Activated T-cell treated with anti-CD3 and anti-CD28 coated beads for 24 hours (primary cell): ENCODE measurements at regions not wholly inside any gene's neighbourhood (a gene's known extent, or its start where the extent isn't known, plus 50 kb on each side); places are given as distances from the start of the nearest gene placed in this dataset.

Experiments used
- DNase-seq: peaks from one replicate; pipeline ENCODE4 v3.0.0-alpha.2; 2020; ENCODE audit warnings: low read depth

GRCh38 chr5:54678737-54679136 lies 161.2 kb downstream of the SNX18 start:
- no peak for DNase-seq

DNA sequence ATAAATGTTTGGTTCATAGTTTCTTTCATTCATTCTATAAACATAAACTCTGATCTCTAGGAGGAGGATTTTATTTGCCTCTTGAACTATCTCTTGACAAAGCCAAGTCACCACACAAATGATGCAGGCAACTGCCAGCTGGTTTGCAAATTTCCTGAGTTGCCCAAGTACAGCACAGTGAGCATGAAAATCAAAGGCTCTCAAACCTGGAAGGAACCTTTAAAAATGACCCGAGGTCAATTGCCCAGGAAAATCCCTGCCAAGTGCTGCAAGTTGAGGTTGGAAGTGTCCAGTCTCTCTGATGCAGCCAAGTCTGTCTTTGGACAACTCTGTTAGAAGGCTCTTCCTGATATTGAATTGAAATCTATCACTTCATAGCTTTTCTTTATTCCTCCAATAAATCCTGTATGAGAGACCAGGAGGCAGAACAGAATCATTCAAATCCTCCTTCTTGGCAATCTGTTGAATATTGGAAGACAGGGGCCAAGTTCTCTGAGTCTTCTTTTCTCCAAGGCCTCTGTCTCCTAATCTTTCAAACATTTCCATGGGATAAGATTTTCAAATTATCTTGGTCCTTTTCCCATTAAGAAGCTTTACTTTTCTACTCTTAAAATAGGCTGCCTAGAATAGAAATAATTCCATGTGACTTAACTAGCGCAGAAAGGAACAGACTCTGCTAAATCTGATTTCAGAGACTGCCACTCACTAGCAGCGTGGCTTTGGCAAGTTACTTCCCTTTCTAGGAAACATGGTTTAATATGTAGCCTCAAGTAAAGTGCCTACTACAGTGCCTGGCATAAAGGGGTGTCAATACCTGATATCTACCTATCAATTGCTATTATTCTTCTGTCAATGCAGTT lies 159.2 kb downstream of the SNX18 start:
- DNase-seq, result no peak

DNA sequence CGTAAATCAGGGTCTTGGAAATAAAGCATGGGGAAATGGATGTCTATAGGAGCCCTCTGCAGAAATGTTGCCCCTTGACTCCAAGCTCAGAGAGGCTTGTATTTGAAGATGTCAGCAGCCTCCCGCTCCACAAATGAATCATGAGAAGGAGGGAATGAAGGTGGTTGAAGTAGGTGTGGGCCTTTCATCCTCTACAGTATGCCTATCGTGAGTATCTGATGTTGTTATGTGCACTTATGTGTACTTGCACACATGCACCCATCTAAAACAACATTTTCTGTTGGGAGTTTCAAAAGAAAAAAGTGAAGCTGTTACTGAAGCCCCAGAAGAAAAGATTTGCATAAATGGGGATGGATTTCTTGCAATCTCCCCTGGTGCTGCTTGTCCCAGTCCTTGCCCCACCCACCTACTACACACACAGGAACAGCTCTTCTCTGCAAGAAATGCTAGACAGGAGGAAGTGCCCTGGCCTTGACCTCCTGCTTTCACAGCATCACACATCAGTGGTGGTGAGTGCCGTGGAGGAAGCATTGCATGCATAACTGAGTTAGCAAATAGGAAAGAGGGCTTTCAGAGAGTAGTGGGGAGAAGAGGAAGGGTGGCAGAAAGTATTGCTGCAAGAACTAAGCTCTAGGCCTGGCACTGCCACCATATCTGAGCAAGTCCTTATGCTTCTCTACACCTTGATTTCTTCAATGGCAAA lies 156.1 kb downstream of the SNX18 start:
- peak; percentile 20 for DNase-seq

- DNase-seq, result no peak
Measured at GRCh38 chr5:54672871-54673270, 155.3 kb downstream of the SNX18 start.

DNA sequence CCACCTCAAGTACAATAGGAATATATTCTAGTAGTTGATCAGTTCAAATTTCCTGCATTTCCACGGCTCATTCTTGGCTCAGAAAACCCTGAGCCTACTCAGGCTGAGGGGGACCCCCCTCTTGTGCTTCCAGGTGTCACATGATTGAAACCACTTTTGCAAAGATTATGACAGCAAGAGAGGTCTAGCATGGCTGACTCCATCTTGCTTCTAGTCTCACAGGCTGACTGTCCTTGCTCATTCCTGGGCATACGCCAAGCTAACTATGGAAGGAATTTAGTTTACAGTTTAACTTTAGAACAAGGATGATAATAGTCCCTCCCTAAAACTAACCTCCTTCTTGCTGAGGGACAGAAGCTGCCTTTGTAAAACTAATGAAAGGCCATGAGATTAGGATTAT lies 154.1 kb downstream of the SNX18 start:
- no peak for DNase-seq

DNA sequence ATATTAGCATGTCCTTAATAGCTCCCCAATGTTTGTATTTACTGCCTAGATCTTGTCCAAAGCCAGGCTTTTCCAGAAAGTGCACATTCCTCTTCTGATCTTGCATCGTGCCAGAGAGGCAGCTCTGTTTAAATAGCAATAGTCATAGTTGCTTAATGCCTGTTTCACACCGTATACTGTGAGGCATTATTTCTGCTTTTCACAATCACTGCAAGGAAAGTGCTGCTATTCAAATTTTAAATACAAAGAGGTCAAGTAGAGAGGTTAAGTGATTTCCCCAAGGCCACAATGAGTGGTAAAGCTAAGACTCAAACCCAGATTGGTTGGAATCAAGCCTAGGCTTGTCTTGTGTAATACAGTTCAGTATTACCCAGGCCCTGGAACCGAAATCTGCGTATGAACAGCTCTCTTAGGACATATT lies 153.6 kb downstream of the SNX18 start:
- no peak for DNase-seq

- DNase-seq, result no peak
Measured at GRCh38 chr5:54670281-54670680, 152.7 kb downstream of the SNX18 start.

DNA sequence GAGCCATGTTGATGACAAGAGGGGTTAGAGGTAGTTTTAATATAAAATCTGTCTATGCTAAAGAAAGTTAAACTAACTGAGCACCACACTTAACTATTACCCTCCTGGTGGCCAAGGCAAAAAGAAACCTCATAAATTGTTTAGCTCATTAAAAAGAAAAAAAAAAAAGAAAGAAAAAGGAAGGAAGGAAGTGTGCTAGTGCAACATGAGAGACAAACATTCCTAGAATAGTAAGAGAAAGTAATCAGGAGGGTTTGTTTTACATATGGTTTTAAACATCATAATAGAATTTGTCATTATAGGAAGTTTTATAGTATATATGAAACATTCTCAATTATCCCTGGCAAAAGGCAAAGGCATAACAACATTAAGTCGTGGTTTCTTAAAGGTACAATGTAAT lies 152.3 kb downstream of the SNX18 start:
- no peak for DNase-seq

DNA sequence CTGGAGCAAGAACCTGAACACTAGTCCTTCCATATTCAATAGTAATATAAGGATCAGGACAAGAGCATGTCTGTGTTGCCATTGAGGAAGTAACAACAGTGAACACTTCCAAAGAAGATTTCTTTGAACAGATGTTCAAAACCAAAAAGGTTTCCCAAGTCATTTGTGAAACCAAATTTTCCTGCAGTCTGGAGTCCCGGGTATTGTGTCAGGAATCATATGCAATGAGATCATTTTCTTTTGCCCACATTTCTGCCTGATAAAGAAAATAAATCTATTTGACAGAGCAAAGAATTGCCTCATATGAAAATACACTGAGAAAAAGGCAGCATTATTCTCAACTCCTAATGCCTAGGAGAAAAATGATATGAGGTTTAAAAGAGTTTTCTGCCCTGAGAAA lies 151.7 kb downstream of the SNX18 start:
- DNase-seq, result no peak

- DNase-seq, result no peak
Measured at GRCh38 chr5:54668096-54668495, 150.5 kb downstream of the SNX18 start.

DNA sequence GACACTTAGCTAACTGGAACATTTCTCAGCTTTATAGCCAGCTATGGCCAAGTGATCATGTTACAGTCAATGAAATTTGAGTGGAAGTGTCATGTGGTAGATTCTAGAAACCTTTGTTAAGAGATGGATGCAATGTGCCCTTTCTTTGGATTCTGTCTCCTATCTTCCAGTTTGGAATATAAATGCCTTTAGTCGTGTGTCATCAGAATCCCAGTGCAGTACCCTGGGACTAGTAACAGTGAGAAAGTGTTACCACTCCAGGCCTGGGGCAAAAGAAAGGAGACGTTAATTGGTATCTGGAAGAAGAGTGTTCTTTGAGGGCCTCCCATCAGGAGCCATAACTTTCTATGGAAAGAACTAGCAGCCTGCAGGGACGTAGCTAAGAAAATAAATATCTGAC lies 149.6 kb downstream of the SNX18 start:
- no peak for DNase-seq

GRCh38 chr5:54663866-54664265 lies 146.3 kb downstream of the SNX18 start:
- no peak for DNase-seq

GRCh38 chr5:54661111-54661510 lies 143.6 kb downstream of the SNX18 start:
- DNase-seq, result no peak

- no peak for DNase-seq
Measured at GRCh38 chr5:54659700-54660131, 142.2 kb downstream of the SNX18 start.

GRCh38 chr5:54658010-54658409 lies 140.5 kb downstream of the SNX18 start:
- no peak for DNase-seq

GRCh38 chr5:54656261-54656728 lies 138.7 kb downstream of the SNX18 start:
- DNase-seq, result no peak

GRCh38 chr5:54655761-54656160 lies 138.2 kb downstream of the SNX18 start:
- DNase-seq, result no peak

DNA sequence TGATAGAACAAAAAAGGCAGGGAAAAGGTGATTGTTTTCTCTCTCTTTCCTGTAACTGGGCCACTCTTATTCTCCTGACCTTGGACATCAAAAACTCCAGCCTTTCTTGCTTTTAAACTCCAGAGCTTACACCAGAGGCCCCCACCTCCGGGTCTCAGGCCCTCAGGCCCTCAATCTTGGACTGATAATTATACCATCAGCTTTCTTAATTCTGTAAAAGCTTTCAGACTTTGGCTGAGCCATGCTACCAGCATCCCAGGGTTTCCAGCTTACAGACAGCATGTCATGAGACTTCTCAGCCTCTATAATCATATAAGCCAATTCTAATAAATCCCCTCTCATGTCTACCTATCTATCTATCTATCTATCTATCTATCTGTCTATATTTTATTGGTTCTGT lies 137.7 kb downstream of the SNX18 start:
- no peak for DNase-seq

- DNase-seq, result no peak
Measured at GRCh38 chr5:54653956-54654614, 136.5 kb downstream of the SNX18 start.

GRCh38 chr5:54651482-54652076 lies 134.0 kb downstream of the SNX18 start:
- DNase-seq, result no peak

DNA sequence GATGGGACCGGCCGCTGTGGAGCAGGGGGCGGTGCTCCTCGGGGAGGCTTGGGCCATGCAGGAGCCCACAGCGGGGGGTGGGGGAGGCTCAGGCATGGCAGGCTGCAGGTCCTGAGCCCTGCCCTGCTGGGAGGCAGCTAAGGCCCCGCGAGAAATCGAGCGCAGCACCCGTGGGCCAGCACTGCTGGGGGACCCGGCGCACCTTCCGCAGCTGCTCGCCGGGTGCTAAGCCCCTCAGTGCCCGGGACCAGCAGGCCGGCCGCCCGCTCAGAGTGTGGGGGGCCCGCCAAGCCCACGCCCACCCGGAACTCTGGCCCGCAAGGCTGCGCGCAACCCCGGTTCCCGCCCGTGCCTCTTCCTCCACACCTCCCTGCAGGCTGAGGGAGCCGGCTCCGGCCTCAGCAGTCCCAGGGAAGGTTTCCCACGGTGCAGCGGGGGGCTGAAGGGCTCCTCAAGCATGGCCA lies 131.5 kb downstream of the SNX18 start:
- no peak for DNase-seq
